Left kidney (tissue), 1 donor: ENCODE measurements at regions not wholly inside any gene's neighbourhood (a gene's known extent, or its start where the extent isn't known, plus 50 kb on each side); places are given as distances from the start of the nearest gene placed in this dataset.
"Not testable (repeated sequence)": the region's sequence is repeated elsewhere in the genome, so short reads cannot be mapped to it uniquely, and the experiment has no call there.

ENCODE experiments used
- DNase-seq: peaks from one replicate; pipeline ENCODE4 v3.0.0-alpha.2; 2013

DNA sequence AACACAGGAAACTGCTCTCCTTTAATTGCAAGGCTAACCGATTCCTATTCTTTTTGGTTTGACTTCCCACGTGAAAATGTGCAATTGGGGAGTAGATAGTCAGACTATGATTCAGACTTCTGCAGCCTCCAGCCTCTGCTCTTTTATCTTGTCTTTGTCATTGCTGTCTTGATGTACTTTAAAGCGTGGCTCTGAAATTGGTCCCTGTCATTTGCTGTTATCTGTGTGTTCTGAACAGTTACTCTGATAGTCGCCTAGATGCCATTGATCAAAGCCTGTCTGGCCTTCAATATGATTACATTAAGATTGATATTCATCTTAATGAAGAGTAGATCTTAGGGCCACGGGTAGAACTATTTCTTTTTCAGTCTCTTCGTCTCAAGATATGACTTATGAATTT lies 799.2 kb downstream of the REEP3 start:
- no peak for DNase-seq

DNA sequence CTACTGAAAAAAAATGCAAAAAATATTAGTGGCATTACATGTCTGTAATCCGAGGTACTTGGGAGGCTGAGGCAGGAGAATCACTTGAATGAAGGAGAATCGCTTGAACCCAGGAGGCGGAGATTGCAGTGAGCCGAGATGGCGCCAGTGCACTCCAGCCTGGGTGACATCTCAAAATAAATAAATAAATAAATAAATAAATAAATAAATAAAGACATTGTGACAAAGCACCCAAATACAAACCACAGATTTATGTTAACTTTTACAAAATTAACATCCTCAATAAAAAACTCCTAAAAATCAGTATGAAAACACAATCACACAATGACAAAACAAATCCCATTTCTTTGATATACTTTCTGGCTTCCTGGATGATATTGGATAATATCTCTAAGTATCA lies 808.3 kb downstream of the REEP3 start:
- no peak for DNase-seq

DNA sequence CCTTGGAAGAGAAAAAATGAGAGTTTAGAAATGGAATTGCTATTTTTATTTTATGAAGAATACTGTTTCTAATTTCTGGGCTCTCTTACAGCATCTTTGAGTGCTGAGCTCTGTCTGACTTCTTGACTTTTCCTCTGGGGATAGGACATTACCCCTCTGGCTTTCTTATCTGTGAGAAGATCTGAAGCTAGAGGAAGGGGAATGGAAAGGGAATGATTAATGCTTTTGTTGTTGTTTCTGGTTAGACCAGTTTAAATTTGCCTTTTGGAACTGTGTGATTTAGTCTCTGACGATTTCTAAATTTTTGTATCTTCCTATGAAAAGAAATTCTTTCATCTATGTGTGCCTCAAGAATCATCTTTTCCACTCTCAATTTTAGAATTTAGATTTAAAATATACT lies 811.4 kb downstream of the REEP3 start:
- no peak for DNase-seq

DNA sequence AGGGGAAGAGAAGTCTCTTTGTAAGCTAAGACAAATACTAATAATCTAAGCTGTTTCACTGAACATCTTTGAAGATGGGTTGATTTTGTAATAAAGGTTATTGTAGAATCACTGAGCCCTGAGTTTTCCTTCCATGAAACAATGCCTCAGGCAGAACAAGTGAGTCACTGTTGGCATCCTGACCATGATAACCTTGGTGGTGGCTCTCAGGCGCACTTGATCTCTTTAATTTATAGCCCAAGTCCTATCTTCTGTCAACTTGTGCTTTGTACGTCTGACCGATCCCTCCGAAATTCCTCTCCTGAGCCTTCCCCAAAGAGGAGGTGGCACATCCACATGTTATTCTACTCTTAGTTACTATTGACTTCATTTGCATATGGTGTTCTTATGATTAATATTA lies 812.9 kb downstream of the REEP3 start:
- no peak for DNase-seq

DNA sequence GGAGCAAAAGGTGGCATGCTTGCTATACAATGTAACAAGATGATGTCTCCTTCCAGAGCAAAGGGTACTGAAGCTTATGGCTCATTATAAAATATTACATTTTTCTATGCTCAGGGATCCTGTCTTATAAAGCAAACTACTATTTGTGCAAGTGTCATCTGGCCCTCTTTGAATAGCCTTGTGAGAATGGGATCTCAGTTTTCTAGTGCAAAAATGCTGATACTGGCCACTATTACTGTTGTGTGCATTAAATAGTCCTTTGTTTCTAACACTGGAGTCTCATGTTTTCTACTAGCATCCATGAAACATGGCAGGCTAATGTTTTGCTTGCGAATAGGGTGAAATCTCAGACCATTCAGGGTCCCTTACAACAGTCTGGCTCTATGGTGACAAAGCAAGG lies 823.0 kb downstream of the REEP3 start:
- no peak for DNase-seq

DNA sequence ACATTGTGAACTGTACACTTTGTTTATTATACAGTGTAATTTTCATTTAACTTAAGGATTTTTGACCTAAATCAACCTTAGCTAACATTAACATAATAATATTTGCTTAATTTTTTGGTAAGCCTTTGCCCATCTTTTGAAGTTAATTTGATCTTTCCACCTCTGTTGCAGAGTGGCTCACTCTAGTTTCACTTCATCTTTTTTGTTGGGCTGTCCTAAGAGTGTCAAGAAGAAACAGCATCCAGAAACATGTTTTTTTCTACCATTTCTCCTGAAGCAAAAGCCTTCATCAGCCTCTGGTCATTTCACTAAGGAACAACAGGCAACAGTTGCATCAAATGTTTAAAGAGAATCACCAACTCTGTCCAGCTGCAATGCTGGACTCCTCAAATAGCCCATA lies 824.7 kb downstream of the REEP3 start:
- no peak for DNase-seq

DNA sequence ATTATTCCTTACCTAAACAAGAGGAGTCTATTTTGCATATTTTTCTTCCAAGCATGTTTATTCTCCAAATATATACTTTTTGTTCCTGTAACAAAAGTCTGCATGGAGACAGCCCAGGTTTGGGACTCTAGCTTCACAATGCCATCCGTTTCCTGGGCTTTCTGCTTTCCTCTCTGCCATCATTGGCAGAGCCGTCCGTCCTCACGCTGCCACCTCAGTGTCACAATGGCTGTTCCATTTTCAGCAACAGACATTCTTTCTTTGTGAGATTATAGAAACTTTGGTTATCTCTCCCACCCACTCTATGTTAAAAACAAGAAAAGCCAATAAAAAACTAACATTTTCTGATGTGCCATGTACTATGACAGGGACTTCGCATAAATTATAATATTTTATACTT lies 825.2 kb downstream of the REEP3 start:
- DNase-seq, result no peak

DNA sequence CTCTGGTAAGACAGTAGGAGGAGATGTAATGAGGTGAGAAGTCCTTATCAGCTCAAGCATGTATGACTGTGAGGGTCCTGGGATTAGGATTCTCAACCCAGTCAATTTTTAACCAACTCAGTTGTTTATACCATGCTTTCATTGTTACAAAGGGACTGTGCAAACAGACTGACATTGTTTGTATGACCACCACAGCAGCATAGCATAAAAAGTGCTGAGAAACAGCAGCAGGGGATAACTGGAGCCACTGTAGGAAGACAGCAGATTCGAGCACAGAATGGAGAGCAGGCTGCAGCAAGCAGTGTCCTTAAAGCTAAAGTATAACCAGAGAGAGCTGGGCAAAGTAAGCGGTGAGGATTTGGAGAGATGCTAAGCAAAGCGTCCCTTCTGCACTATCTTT lies 829.5 kb downstream of the REEP3 start:
- DNase-seq, result no peak

DNA sequence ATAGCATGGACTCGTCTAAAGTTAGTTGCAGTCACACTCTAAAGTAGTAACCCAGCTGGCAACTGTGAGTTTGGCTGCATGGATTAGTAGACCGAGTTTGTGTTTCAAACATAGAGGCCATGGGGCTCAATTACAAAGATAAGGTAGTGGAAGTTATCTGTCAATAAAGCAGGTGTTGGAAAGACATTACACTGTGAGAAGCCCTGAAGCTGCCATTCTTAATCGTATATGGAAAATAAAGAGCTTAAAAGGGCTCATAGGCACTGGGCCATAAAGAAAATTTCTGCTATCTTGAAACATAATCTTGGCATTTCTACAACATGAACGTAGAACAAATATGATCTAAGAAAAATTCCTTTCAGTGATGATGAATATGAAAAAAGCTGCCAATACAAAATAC lies 837.7 kb downstream of the REEP3 start:
- no peak for DNase-seq

DNA sequence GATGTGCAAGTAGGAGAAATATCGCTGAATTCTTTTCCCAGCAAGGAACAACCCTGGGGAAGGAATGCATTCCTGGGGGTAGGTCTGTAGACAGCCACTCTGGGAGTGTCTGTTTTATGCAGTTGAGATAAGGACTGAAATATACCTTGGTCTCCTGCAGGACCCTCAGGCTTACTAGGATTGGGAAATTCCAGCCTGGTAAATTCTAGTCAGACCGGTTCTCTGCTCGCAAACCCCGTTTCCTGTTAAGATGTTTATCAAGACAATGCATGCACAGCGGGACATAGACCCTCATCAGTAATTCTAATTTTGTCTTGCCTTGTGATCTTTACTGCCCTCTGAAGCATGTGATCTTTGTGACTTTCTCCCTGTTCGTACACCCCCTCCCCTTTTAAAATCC lies 839.0 kb downstream of the REEP3 start:
- DNase-seq, result not testable (repeated sequence)

DNA sequence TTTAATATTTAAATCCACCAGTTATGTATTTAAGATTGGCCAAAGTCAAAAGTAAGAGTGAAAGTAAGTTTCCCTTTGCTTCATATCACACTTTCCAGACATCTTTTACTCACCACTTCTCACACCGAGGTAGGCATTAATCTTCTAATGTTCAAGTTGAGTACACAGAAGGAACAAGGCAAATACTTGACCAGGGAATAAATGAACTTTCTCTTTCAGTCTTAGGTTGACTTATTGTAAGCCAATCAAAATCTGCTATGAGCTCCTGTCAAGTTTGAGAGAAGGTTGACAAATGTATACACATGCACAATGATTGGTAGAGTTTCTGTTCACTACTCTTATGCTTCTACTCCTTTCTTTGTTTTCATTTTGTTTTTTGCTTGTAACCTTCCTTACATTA lies 842.5 kb downstream of the REEP3 start:
- DNase-seq, result no peak

DNA sequence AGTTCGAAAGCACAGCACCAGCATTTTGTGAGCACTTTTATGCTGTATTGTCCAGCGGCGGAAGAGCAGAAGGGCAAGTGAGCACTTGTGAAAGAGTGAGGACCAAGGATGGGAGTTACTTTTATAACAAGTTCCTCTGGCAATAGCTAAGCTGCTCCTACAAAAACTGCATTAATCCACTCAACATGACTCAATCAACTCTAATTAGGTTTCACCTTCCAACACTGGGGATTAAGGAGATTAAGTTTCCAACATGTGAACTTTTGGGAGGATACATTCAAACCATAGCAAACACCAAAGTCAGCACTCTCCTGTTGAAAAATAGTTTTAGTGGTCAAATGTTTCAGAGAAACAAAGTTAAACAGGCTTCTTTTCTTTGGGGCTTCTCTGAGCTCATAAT lies 844.5 kb downstream of the REEP3 start:
- no peak for DNase-seq

DNA sequence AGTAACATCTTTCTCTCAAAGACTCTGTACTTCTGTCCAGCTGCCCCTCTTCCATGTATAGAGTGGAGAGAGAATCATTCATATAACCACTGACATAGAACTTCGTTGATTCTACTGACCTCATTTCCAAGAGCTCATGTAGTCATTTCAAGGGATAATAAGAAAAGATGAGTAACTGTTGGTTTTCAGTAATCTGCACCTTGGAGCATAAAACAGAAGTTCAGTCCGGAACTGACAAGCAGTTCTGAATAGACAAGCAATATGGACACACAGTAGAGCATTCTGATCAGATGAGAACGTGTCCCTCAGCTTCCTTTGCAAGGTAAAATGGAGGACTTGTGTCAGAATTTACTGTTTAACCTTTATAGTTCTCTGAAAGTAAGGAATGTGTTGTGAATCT lies 847.1 kb downstream of the REEP3 start:
- DNase-seq, result no peak

DNA sequence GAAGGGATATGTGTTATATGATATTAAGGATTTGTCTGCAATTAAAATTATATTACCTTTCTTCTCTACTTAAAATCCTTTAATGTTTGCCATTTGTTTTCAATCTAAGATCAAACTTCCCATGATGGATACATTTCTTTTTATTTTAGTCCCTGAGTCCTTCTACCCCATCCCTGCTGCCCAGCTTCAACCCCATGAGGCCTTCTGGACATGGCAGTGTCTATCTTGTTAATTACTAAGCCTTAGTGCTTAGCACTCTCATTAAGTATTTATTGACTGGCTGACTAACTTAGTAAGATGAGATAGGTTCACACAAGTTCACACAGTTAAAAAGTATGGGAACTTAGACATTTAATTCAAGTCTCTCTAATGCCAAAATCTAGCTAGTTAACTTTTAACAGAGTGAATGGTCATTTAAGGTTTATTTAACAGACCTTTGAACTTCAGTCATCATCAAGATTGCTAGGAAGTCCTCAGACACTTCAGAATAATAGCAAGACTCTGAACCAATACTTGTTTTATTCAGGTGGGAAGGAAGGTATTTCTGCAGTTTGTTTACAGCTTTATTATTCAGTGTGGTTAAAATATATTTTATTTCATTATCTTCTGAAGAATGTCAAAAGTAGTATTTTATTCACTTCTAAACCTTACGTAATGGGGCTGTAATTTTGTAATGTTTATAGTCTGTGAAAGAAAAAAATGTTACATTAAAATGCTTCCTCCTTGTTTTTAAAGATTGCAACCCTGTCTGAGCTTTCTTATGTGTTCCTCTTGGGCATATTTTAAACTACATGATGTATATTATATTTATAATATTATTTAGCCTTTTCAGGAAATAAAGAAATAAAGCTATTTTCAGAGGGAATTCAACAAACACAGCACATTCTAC lies 848.9 kb downstream of the REEP3 start:
- DNase-seq, result peak; percentile 20

DNA sequence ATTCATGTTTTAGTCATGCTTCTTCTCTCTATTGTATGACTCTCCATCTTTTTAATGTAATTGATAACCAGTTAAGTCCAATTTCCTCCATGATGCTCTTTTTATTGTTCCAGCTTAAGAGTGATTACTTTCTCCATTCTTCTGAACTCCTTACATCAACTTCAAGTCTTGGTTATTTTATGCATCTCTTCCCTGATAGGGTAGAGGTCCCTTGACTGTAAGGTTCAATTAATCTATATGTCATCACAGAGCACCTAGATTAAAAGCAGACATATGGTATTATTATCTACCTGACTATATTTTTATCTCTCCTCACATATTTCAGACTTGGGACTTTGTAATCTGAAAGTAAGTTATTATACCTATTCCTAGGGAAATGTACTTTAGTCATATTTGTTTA lies 853.1 kb downstream of the REEP3 start:
- no peak for DNase-seq

DNA sequence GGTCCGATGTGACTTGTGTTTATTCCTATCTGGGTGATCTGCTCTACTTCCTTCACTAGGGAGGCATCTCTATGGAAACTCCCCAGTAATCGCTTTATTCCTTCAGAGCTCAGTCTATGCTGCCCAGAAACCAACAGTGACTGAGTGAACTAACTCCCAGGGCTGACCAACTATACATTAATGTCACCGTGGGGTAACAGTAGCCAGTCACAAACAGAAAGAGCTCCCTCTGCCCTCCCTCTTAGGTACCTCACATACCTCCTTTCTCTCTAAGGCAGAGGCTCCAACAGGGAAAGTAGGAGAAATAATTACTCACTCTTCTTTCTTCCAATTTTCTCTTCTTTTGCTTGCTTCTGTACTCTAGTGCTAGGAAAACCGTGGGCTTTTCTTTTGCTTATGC lies 855.0 kb downstream of the REEP3 start:
- DNase-seq, result no peak

DNA sequence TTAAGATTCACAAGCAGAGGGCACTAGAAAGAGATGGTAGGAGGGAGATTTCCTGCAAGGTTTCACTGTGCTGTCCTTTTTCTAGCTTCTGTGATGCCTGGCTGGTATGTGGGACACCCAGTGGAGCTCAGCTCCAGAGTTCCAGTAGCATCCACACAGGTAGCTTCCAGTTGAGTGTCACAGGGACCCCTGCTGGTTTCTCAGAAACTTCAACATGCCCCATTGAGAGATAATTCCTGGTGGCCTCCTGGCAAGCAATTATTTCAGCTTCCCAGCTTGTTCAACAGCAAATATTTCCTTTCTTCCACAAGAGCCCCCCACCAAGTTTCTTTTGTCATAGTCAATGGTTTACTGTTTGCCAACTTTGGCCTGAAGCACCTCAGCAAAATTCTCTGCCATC lies 858.7 kb downstream of the REEP3 start:
- DNase-seq, result no peak

DNA sequence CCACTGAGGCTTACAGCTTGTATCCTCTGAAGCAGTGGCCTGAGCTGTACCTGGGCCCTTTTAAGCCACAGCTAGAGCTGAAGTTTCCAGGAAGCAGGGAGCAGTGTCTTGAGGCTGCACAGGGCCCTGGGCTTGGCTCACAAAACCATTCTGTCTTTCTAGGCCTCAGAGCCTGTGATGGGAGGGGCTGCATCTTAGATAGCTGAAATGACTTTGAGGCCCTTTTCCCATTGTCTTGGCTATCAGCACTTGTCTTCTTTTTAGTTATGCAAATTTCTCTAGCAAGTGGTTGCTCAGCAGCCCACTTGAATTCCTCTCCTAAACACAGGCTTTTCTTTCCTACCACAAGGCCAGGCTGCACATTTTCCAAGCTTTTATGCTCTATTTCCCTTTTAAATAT lies 864.2 kb downstream of the REEP3 start:
- no peak for DNase-seq

DNA sequence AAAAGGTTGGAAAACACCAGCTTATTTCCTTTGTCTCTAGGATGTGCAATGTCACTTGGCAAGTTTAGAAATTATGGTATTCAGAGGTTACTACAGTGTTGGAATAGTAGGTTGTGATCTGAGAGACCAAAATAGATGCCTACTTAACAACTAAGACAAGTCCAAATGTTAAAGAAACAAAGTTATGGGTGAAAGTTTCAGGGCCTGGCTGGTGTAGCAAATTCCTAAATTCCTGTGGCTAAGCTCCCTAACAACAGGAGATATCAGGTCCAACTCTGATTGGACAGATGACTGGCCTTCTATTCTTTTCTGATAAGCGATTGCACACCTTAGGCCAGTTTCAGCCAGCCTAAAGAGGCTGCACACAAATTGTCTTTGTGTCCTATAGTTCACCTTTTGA lies 873.5 kb downstream of the REEP3 start:
- no peak for DNase-seq

DNA sequence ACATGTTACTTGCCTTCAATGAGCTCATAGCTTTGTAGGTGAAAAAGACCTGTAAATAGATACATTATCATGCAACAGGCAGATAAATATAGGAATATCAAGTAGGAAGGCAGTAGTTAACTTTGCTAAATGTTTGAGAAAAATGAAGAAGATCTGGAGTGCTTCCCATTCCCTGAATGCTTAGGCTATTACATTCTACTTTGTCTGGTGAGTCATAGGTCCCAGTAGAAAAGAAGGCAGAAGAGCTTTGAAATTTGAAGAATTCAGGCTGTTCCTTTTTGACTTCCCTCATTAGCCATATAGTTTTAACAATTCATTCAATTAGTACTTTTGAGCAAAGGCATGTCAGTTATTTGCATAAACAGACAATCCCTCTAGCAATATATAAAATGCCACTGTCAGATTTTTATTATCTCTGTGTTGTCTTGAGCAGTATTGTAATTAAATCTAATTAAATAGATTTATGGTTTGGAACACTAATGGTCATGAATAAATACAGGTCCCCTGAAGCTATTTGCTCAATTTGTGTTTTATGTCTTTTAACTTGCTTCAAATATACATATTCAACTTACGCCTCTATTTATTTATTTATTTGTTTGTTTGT lies 875.0 kb downstream of the REEP3 start:
- peak; percentile 6 for DNase-seq

DNA sequence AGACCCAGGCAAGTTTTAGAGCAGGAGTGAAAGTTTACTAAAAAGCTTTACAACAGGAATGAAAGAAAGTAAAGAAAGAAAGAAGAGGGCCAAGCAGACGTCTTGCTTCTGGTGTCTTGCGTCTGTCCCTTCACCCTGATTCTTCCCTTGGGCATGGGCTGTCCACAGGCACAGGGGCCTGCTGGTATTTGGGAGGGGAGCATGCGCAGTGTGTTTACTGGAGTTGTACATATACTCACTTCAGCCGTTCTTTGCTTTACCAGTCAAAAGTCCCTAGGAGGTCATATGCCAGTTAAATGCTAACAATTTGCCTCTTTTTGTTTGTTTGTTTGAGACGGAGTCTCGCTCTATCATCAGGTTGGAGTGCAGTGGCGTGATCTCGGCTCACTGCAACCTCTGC lies 875.9 kb downstream of the REEP3 start:
- no peak for DNase-seq

DNA sequence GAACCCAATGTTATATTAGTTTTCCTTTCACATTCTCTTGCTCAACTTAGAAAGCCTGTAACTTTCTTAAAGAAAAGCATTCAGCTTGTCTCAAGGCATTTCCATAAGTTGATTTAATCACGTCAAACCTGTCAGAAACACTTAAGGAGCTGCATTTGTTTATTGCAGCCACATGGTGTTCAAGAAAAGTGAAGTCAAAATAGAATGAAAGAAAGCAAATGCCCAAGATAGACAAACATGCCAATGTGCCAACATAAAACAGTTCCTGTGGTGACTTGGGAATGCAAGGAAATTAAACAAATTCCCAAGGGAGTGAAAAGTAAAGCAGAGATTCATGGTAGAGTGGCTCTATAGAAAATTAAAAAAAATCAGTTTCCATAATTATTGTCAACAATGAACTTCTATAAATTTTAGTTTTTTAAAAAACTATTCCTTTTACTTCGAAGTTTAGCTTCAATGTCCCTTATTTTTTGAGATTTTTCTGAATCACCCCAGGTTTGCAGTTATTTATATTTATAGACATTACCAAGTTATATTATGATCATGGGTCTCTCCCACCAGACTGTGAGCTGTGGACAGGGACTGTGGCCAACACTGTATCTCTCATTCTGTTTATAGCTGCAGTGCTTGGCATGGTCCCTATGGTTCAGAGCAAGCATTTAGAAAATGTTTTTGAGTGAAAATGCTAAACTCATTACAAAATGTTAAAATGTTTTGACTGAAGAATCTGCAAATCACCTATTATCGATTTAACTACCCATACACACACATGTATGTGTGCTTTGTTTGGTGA lies 887.4 kb downstream of the REEP3 start:
- DNase-seq, result no peak

DNA sequence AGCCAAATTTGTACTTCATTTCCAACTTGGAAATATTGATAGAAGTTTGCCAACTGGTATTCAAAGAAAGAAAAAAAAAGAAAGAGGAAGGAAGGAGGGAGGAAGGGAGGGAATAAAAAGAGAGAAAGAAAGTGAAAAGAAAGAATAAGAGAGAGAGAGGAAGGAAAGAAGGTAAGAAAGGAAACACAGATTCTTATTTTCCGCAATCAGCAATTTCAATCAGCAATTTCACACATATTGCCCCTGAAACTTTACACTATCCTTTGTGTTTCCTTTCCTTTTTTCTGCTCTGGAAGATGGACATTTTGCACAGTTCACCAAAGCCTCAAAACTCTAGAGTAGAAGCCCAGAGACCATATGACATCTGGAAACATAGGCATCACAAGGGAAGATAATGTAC lies 888.1 kb downstream of the REEP3 start:
- no peak for DNase-seq
